Amniotic epithelial cell (primary cell): ENCODE measurements at regions not wholly inside any gene's neighbourhood (a gene's known extent, or its start where the extent isn't known, plus 50 kb on each side); places are given as distances from the start of the nearest gene placed in this dataset.
"Not testable (repeated sequence)": the region's sequence is repeated elsewhere in the genome, so short reads cannot be mapped to it uniquely, and the experiment has no call there.

ENCODE experiments used
- DNase-seq: peaks from one replicate; pipeline ENCODE4 v3.0.0-alpha.2; 2010; ENCODE audit warnings: low read depth

DNA sequence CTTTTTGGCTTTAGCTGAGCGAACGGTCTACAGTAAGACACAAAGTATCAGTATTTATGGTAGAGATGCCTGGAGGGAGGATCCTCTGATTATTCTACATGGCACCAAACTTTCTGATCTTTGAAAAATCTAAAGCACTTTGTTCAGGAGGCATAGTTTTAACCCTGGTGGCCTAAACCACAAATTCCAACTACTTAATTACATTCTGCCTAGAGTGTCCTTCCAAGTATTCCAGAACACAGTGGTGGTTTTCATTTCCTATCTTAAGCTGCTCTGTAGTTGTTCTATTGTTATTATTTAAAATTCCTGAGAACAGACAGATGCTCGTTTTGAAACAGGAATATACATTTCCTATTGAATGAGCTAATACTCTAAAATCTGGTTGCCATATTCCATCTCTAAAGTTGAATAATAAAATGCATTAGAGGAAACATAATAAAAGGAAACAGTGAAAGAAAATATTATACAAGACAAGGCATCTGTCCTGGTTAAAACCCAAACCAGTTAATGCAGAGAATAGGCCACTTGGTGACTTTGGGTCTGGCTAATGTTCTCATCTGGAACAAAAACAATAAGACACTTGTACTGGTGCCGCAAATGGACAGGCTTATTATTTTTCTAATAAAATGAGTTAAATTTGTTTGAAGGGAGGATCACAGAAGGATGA, 657.4 kb downstream of the SPRY1 start:
- DNase-seq, result peak; percentile 78

DNA sequence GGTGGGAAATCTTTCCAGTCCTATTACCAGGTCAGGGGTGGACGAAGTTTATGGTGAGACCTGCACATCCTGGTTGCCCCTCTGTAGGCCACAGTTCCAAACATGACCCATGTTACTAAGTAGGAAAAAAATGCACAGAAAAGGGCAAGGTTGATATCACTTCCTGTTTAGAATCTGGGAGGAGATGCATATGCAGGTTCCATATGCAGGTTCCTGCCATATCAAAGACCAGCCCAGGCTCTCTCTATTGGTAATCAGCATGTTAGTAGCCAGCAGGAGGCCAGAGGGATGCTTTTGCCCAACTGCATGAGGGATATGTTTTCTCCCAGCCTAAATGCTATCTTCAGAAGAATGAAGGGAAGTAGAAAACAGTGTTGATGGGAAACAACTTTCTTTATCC, 657.2 kb downstream of the ANKRD50 start:
- no peak for DNase-seq

DNA sequence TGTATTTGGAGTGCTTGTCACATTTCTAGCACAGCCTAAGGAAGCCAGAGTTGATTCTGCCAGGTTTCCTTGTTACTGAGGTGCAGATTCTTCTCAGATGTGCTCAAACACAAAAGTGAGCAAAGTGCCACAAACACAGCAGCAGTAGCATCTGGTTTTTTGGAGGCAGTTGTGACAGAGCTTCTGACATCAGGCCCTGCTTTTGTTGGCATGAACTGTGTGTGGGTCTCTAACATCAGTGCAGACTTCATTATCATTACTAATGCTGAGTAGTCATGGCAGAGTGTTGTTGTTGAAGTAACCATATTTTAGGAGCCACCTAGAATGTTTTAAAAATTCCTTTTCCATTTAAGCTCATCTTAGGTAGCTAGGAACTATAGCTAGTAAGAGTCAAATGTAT, 656.6 kb downstream of the ANKRD50 start:
- DNase-seq, result no peak

- DNase-seq, result peak; percentile 98
Observed at GRCh38 chr4:124060261-124060918, 652.1 kb downstream of the ANKRD50 start.

- DNase-seq, result peak; percentile 96
Observed at GRCh38 chr4:124061413-124061812, 651.1 kb downstream of the ANKRD50 start.

DNA sequence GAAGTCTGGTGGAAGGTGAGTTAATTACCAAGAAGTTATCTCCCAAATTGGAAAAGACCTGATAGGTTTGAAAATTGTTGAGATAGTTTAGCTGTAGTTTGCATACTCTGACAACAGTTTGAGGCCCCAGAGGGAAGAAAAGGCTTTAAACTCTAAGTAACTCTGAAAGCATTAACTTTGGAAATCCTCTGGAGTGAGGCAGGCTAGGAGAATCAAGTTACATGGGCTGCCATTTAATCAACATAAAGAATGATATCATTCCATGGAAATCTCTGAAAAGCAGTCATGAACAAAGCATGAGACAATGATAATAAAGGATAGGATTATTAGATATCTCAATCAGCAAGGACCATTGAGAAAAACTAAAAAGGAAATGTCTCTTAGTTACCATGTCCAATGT, 647.1 kb downstream of the ANKRD50 start:
- DNase-seq, result no peak

GRCh38 chr4:124065936-124066335, 646.6 kb downstream of the ANKRD50 start:
- DNase-seq, result no peak

GRCh38 chr4:124066595-124066994, 645.9 kb downstream of the ANKRD50 start:
- no peak for DNase-seq

- peak; percentile 37 for DNase-seq
Observed at GRCh38 chr4:124067046-124067445, 645.5 kb downstream of the ANKRD50 start.

GRCh38 chr4:124070688-124071484, 641.6 kb downstream of the ANKRD50 start:
- DNase-seq, result peak; percentile 40

GRCh38 chr4:124075276-124075675, 637.3 kb downstream of the ANKRD50 start:
- DNase-seq, result not testable (repeated sequence)

GRCh38 chr4:124079174-124079780, 633.3 kb downstream of the ANKRD50 start:
- peak; percentile 83 for DNase-seq

GRCh38 chr4:124083711-124084110, 628.8 kb downstream of the ANKRD50 start:
- no peak for DNase-seq

GRCh38 chr4:124085561-124086180, 626.9 kb downstream of the ANKRD50 start:
- DNase-seq, result peak; percentile 100

DNA sequence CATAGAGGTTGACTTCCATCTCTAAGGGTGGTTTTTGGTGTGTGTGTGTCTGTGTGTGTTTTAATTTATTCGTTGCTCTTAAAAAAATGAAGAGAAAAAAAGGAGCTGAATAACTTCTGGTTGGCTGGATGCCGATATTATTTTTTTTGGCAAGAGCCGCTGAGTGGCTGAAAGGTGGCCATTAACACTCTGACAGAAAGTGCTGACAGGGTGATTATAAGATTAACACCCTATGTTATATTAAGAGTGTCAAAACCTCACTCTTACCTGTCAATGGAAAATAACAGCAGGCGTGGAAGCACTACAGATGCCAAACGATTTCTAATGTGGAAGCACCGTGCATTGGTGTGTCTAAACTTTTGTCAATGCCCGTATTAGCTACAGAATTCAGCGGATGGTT, 622.5 kb downstream of the ANKRD50 start:
- DNase-seq, result no peak

DNA sequence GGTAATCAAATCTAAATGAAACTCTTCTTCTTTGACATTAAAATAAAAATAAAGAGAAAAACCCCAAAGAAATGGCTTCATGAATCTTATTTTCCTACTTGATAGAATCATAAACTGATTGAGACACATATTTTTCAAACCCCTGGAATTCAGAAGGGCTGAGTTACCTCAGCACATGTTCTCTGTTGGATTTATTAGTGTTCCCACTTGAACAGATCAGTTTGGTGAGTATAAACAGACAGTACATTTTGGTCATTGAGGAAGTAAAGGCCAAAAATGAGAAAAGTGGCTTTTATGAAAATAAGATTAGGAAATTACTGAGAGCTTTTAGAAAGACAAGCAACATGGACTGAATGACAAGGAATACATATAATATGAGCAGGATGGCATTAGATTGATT, 620.4 kb downstream of the ANKRD50 start:
- DNase-seq, result peak; percentile 82

- peak; percentile 47 for DNase-seq
Observed at GRCh38 chr4:124092541-124092984, 620.0 kb downstream of the ANKRD50 start.

GRCh38 chr4:124095621-124096020, 616.9 kb downstream of the ANKRD50 start:
- DNase-seq, result no peak

GRCh38 chr4:124096290-124096689, 616.2 kb downstream of the ANKRD50 start:
- no peak for DNase-seq

GRCh38 chr4:124097447-124097846, 615.1 kb downstream of the ANKRD50 start:
- peak; percentile 9 for DNase-seq

- DNase-seq, result no peak
Observed at GRCh38 chr4:124104101-124104500, 608.4 kb downstream of the ANKRD50 start.

DNA sequence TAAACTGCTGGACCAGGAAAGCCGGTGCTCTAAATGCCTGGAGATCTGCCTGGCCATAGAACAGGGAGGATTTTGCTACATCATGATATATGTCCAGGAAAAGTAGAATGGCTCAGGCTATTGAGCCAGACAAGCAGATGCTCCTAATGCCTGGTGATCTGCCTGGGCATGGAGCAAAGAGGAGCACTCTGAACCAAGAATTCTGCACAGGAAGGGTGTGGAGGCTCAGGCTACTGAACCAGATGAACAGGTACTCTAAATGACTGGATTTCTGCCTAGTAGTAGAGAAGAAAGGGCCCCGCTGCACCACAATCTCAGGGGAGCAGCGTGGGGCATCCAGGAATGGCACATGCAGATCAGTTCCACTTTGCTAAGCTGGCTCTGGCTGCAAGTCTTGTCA, 607.9 kb downstream of the ANKRD50 start:
- no peak for DNase-seq
